HEK293 (cell line): ENCODE measurements at regions not wholly inside any gene's neighbourhood (a gene's known extent, or its start where the extent isn't known, plus 50 kb on each side); places are given as distances from the start of the nearest gene placed in this dataset.

Experiments
- CTCF ChIA-PET: fragments of 350-600 bp; formaldehyde crosslinking; extraction: SDS; loops from one replicate; lab custom pipeline; 2021; ENCODE audit warnings: antibody characterized with exemption; lab: Yijun Ruan, JAX
- POLR2A ChIA-PET: fragments of 300-600 bp; formaldehyde crosslinking; extraction: SDS; loops from one replicate; lab custom pipeline; 2020; ENCODE audit warnings: antibody characterized with exemption, inconsistent platforms; lab: Yijun Ruan, JAX
- H3K27ac ChIP-seq: fragments of 200-500 bp; sonication (Bioruptor generic); 2 replicates; pipeline ENCODE4 v1.5.1; 2014; ENCODE audit warnings: low read depth, low read length, control low read depth, inconsistent platforms; ENCODE audit errors: extremely low read depth
- H3K36me3 ChIP-seq, 2 experiments: fragments of 200-500 bp in 1 of 2; sonication (Bioruptor generic) in 1 of 2; 1 replicate in 1 of 2; 2 replicates in 1 of 2; pipeline ENCODE4 v1.5.1; 2014 to 2017; ENCODE audit warnings: inconsistent platforms in 2 of 2, low read length in 2 of 2; ENCODE audit not compliant: control insufficient read depth in 2 of 2, insufficient read depth in 1 of 2
- H3K4me1 ChIP-seq: fragments of 200-500 bp; sonication (Bioruptor generic); 2 replicates; pipeline ENCODE4 v1.5.1; 2014; ENCODE audit warnings: mild to moderate bottlenecking, low read length, inconsistent platforms; ENCODE audit not compliant: control insufficient read depth, insufficient read depth
- H3K4me3 ChIP-seq: 2 replicates; pipeline ENCODE4 v1.5.1; 2011; ENCODE audit warnings: low read depth, mild to moderate bottlenecking, control low read depth, low read length, moderate library complexity
- H3K9me3 ChIP-seq: fragments of 200-500 bp; sonication (Bioruptor generic); 2 replicates; pipeline ENCODE4 v1.5.1; 2014; ENCODE audit warnings: low read depth, low read length, inconsistent platforms; ENCODE audit not compliant: control insufficient read depth, insufficient read depth
- RBAK ChIP-seq: fragments of 450-650 bp; formaldehyde crosslinking; IDR thresholded peaks from 2 replicates; pipeline ENCODE4 v1.5.1; 2016; ENCODE audit warnings: missing biosample characterization, missing genetic modification characterization
- SCRT1 ChIP-seq: fragments of 450-650 bp; formaldehyde crosslinking; IDR thresholded peaks from 2 replicates; pipeline ENCODE4 v1.5.1; 2016; ENCODE audit warnings: missing biosample characterization, missing genetic modification characterization, borderline replicate concordance
- SCRT2 ChIP-seq: fragments of 450-650 bp; formaldehyde crosslinking; IDR thresholded peaks from 2 replicates; pipeline ENCODE4 v1.5.1; 2016; ENCODE audit warnings: missing biosample characterization, missing genetic modification characterization
- ZBTB20 ChIP-seq: fragments of 450-650 bp; formaldehyde crosslinking; IDR thresholded peaks from 2 replicates; pipeline ENCODE4 v1.5.1; 2016; ENCODE audit warnings: missing biosample characterization, missing genetic modification characterization
- ZBTB8A ChIP-seq: fragments of 450-650 bp; formaldehyde crosslinking; IDR thresholded peaks from 2 replicates; pipeline ENCODE4 v1.5.1; 2016; ENCODE audit warnings: missing biosample characterization, missing genetic modification characterization
- ZNF138 ChIP-seq: fragments of 450-650 bp; formaldehyde crosslinking; IDR thresholded peaks from 2 replicates; pipeline ENCODE4 v1.5.1; 2016; ENCODE audit warnings: missing biosample characterization, missing genetic modification characterization, borderline replicate concordance
- ZNF16 ChIP-seq: fragments of 450-650 bp; formaldehyde crosslinking; IDR thresholded peaks from 2 replicates; pipeline ENCODE4 v1.5.1; 2016; ENCODE audit warnings: low read depth, missing biosample characterization, missing genetic modification characterization
- ZNF184 ChIP-seq: fragments of 450-650 bp; IDR thresholded peaks from 2 replicates; pipeline ENCODE4 v1.5.1; 2018; ENCODE audit warnings: missing biosample characterization, mild to moderate bottlenecking, missing genetic modification characterization
- ZNF211 ChIP-seq: fragments of 450-650 bp; formaldehyde crosslinking; IDR thresholded peaks from 2 replicates; pipeline ENCODE4 v1.5.1; 2016; ENCODE audit warnings: low read depth, missing biosample characterization, missing genetic modification characterization
- ZNF266 ChIP-seq: fragments of 450-650 bp; formaldehyde crosslinking; IDR thresholded peaks from 2 replicates; pipeline ENCODE4 v1.5.1; 2016; ENCODE audit warnings: missing biosample characterization, missing genetic modification characterization, low read depth
- ZNF280C ChIP-seq: fragments of 450-650 bp; formaldehyde crosslinking; IDR thresholded peaks from 2 replicates; pipeline ENCODE4 v1.5.1; 2016; ENCODE audit warnings: missing biosample characterization, missing genetic modification characterization
- ZNF48 ChIP-seq: fragments of 450-650 bp; formaldehyde crosslinking; IDR thresholded peaks from 2 replicates; pipeline ENCODE4 v1.5.1; 2016; ENCODE audit warnings: missing biosample characterization, missing genetic modification characterization
- ZNF558 ChIP-seq: fragments of 450-650 bp; formaldehyde crosslinking; IDR thresholded peaks from 2 replicates; pipeline ENCODE4 v1.5.1; 2016; ENCODE audit warnings: missing biosample characterization, missing genetic modification characterization
- ZNF560 ChIP-seq: fragments of 450-650 bp; formaldehyde crosslinking; IDR thresholded peaks from 2 replicates; pipeline ENCODE4 v1.5.1; 2017; ENCODE audit warnings: missing biosample characterization, missing genetic modification characterization, borderline replicate concordance
- ZNF623 ChIP-seq: fragments of 450-650 bp; formaldehyde crosslinking; IDR thresholded peaks from 2 replicates; pipeline ENCODE4 v1.5.1; 2016; ENCODE audit warnings: missing biosample characterization, missing genetic modification characterization
- ZNF624 ChIP-seq: fragments of 450-650 bp; formaldehyde crosslinking; IDR thresholded peaks from 2 replicates; pipeline ENCODE4 v1.5.1; 2017; ENCODE audit warnings: missing biosample characterization, missing genetic modification characterization
- ZNF670 ChIP-seq: fragments of 450-650 bp; formaldehyde crosslinking; IDR thresholded peaks from 2 replicates; pipeline ENCODE4 v1.5.1; 2016; ENCODE audit warnings: missing biosample characterization, missing genetic modification characterization, low read depth
- ZNF677 ChIP-seq: fragments of 450-650 bp; IDR thresholded peaks from 2 replicates; pipeline ENCODE4 v1.5.0; 2018; ENCODE audit warnings: missing biosample characterization, mild to moderate bottlenecking, missing genetic modification characterization, moderate library complexity
- ZNF701 ChIP-seq: fragments of 450-650 bp; formaldehyde crosslinking; IDR thresholded peaks from 2 replicates; pipeline ENCODE4 v1.5.1; 2016; ENCODE audit warnings: missing biosample characterization, missing genetic modification characterization
- ZNF776 ChIP-seq: fragments of 450-650 bp; formaldehyde crosslinking; IDR thresholded peaks from 2 replicates; pipeline ENCODE4 v1.5.0; 2017; ENCODE audit warnings: missing biosample characterization, missing genetic modification characterization, borderline replicate concordance
- TF ChIP-seq, protein P1 (sequence below): fragments of 450-650 bp; formaldehyde crosslinking; IDR thresholded peaks from 2 replicates; pipeline ENCODE4 v1.5.1; 2016; ENCODE audit warnings: missing biosample characterization, missing genetic modification characterization
- TF ChIP-seq, protein P2 (sequence below): fragments of 450-650 bp; formaldehyde crosslinking; IDR thresholded peaks from 2 replicates; pipeline ENCODE4 v1.5.1; 2017; ENCODE audit warnings: missing biosample characterization, missing genetic modification characterization

- H3K4me1 ChIP-seq, result no peaks in the 10 kb centered on the region
- POLR2A ChIA-PET, result no interaction called here
- no peak overlapping the region for H3K27ac ChIP-seq
- H3K9me3 ChIP-seq, result no peaks in the 10 kb centered on the region
- CTCF ChIA-PET, result no interaction called here
- TF ChIP-seq ZNF701 (tag by site-specific recombination), result no peak
- TF ChIP-seq, protein P1, sequence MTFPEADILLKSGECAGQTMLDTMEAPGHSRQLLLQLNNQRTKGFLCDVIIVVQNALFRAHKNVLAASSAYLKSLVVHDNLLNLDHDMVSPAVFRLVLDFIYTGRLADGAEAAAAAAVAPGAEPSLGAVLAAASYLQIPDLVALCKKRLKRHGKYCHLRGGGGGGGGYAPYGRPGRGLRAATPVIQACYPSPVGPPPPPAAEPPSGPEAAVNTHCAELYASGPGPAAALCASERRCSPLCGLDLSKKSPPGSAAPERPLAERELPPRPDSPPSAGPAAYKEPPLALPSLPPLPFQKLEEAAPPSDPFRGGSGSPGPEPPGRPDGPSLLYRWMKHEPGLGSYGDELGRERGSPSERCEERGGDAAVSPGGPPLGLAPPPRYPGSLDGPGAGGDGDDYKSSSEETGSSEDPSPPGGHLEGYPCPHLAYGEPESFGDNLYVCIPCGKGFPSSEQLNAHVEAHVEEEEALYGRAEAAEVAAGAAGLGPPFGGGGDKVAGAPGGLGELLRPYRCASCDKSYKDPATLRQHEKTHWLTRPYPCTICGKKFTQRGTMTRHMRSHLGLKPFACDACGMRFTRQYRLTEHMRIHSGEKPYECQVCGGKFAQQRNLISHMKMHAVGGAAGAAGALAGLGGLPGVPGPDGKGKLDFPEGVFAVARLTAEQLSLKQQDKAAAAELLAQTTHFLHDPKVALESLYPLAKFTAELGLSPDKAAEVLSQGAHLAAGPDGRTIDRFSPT (tag by site-specific recombination), result no peak
- TF ChIP-seq SCRT1 (tag by site-specific recombination), result no peak
- no peak for TF ChIP-seq ZBTB20
- TF ChIP-seq RBAK (tag by site-specific recombination), result no peak
- no peak for TF ChIP-seq ZNF48 (tag by site-specific recombination)
- no peak for TF ChIP-seq ZNF560 (tag by site-specific recombination)
- TF ChIP-seq SCRT2 (tag by site-specific recombination), result no peak
- TF ChIP-seq ZNF184 (tag by site-specific recombination), result no peak
- no peak for TF ChIP-seq ZNF623 (tag by site-specific recombination)
- TF ChIP-seq ZNF16 (tag by site-specific recombination), result no peak
- no peak for TF ChIP-seq ZNF558
- no peak for TF ChIP-seq ZNF211 (tag by site-specific recombination)
- no peak for TF ChIP-seq ZNF266 (tag by site-specific recombination)
- no peak for TF ChIP-seq ZNF677 (tag by site-specific recombination)
- no peak for TF ChIP-seq ZBTB8A (tag by site-specific recombination)
- TF ChIP-seq ZNF280C (tag by site-specific recombination), result no peak
- no peaks in the 10 kb centered on the region for H3K36me3 ChIP-seq
- no peak overlapping the region for H3K4me3 ChIP-seq
These were observed 308.1 kb upstream of the LYPLAL1 start for GRCh38 chr1:218865591-218865990.

DNA sequence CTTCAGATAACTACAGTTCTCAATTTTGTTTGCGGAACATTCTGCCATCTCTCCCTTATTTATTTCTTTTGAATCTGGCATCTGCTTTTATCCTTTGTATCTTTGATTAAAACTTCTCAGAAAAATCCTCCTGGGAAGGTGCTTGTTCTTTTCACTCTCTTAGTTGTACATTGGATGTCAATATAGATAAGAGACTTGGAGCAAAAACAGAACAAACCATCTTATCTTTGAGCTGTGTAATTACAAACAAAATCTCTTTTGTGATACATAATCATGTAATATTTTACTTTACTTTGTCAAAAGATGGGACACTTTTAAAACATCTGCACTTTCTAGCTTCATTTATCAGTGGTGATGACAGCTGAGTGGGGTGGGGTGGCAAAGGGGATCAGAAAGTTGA lies 307.2 kb upstream of the LYPLAL1 start:
- TF ChIP-seq ZNF776 (tag by site-specific recombination) (no peak), ZNF624 (tag by site-specific recombination) (no peak), ZBTB20 (no peak), ZNF670 (tag by site-specific recombination) (no peak), ZNF138 (tag by site-specific recombination) (no peak)
- TF ChIP-seq, protein P2, sequence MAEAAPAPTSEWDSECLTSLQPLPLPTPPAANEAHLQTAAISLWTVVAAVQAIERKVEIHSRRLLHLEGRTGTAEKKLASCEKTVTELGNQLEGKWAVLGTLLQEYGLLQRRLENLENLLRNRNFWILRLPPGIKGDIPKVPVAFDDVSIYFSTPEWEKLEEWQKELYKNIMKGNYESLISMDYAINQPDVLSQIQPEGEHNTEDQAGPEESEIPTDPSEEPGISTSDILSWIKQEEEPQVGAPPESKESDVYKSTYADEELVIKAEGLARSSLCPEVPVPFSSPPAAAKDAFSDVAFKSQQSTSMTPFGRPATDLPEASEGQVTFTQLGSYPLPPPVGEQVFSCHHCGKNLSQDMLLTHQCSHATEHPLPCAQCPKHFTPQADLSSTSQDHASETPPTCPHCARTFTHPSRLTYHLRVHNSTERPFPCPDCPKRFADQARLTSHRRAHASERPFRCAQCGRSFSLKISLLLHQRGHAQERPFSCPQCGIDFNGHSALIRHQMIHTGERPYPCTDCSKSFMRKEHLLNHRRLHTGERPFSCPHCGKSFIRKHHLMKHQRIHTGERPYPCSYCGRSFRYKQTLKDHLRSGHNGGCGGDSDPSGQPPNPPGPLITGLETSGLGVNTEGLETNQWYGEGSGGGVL (tag by site-specific recombination), result no peak
- H3K4me3 ChIP-seq, result no peak overlapping the region
- H3K27ac ChIP-seq, result no peak overlapping the region
- no peaks in the 10 kb centered on the region for H3K36me3 ChIP-seq
- H3K9me3 ChIP-seq, result no peaks in the 10 kb centered on the region
- H3K4me1 ChIP-seq, result no peaks in the 10 kb centered on the region
- ChIA-PET CTCF (no interaction called here), POLR2A (no interaction called here)
